ENCODE measurements at regions not wholly inside any gene's neighbourhood (a gene's known extent, or its start where the extent isn't known, plus 50 kb on each side); places are given as distances from the start of the nearest gene placed in this dataset.
"Not testable (repeated sequence)": the region's sequence is repeated elsewhere in the genome, so short reads cannot be mapped to it uniquely, and the experiment has no call there.

GRCh38 chr6:21769968-21770367, 176.4 kb downstream of the SOX4 start:
- H3K4me3 ChIP-seq (ENCODE audit: low read depth, low read length), result no peak overlapping the region

- no peak overlapping the region for H3K4me3 ChIP-seq (ENCODE audit: low read depth, low read length)
These were observed 178.2 kb downstream of the SOX4 start for GRCh38 chr6:21771626-21772320.

DNA sequence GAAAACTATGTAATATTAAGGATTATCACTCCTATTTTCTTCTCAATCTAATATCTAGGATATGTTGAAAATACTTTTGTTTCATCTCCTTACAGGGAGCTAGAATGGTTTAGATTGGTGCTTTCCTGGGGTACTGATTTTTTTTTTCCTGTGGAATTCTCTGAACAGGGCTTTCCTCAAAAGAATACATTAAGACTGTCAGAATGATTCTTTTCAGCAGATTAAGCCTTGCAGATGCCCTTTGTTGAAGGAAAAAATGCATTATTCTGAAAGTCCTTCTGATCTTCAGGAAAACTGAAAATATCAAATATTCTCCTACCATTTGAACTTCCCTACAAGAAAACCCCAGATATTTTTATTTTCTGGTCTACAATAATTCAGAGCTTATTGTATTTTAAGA, 178.9 kb downstream of the SOX4 start:
- H3K4me3 ChIP-seq (ENCODE audit: low read depth, low read length), result no peak overlapping the region

GRCh38 chr6:21772884-21773575, 179.5 kb downstream of the SOX4 start:
- no peak overlapping the region for H3K4me3 ChIP-seq (ENCODE audit: low read depth, low read length)

GRCh38 chr6:21773576-21773968, 180.0 kb downstream of the SOX4 start:
- no peak overlapping the region for H3K4me3 ChIP-seq (ENCODE audit: low read depth, low read length)

DNA sequence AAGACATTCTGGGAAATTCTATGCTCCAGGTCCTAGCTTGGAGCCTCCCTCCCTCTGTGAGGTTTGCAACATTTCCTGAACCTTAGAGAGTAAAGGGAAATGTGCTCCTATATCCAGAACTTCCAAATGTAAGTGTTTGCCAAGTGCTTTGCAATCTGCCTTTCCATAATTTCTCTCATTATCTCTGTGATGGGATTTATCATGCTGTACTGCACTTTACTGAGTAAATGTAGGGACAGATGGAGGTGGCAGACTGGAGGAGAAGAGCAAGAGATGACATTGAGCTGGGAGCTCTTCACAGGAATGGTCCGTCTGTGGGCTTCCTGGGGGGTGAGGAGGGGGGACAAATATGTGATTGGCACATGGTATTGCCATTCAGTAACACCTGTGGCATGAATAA, 184.3 kb downstream of the SOX4 start:
- H3K4me3 ChIP-seq (ENCODE audit: low read depth, low read length), result no peak overlapping the region

- H3K4me3 ChIP-seq (ENCODE audit: low read depth, low read length), result no peak overlapping the region
These were observed 186.6 kb downstream of the SOX4 start for GRCh38 chr6:21780141-21780540.

DNA sequence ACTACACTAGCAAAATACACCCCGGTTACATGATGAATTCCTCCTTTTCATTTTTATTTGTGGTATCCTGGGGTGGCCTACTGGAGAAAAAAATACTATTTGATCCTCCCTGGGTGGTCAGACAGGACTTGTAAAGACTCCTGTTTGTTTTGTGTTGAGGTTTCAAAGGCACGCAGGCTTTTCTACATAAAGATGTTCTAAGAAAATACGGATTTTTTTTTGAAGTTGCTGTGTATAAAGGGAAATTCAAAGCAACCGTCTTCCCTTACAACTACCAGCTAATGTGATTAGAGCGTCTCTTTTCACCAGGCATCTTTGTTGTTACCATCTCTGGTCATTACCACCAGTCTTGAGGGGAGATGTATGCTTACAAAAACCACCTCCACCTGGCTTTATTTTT, 187.1 kb downstream of the SOX4 start:
- no peak overlapping the region for H3K4me3 ChIP-seq (ENCODE audit: low read depth, low read length)

DNA sequence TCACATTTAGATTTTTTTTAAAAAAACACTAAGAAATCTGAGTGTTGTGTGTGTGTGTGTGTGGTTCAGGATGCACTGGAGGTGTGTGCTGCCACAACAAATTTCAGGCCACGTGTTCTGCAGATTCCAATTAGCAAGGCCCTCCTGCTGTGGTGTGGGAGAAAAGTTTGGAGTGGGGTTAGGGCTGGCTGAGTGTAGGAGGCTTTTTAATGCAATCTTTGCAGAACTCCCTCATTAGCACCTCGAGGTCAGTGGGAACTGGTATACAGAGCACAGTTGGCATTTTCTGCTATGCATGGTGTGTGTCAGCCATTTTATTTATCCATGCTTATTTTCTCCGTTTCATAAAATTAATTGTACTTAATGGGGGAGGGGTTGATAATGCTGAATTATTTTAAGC, 187.6 kb downstream of the SOX4 start:
- no peak overlapping the region for H3K4me3 ChIP-seq (ENCODE audit: low read depth, low read length)

GRCh38 chr6:21785164-21785563, 191.6 kb downstream of the SOX4 start:
- H3K4me3 ChIP-seq (ENCODE audit: low read depth, low read length), result no peak overlapping the region

- H3K4me3 ChIP-seq (ENCODE audit: low read depth, low read length), result no peak overlapping the region
These were observed 197.5 kb downstream of the SOX4 start for GRCh38 chr6:21791056-21791455.

DNA sequence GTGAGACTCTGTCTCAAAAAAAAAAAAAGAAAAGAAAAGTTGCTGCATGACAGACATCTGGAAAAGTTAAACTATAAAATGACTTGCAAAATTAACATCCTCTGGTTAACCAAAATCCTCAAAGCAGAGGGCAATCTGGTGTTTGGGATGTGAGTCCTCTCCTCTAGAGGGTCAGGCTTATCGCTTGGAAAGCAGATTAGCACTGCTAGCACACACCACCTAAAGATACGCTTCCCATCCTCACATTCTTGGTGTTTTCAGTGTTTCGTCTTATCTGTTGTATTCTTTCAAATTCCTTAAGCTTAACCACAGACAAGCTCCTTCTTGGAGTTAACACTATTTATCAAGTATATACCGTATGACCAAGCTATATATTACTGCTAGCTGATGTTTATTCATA, 198.0 kb downstream of the SOX4 start:
- no peak overlapping the region for H3K4me3 ChIP-seq (ENCODE audit: low read depth, low read length)

GRCh38 chr6:21792177-21792576, 198.6 kb downstream of the SOX4 start:
- no peak overlapping the region for H3K4me3 ChIP-seq (ENCODE audit: low read depth, low read length)

- H3K4me3 ChIP-seq (ENCODE audit: low read depth, low read length), result not testable (repeated sequence)
These were observed 203.4 kb downstream of the SOX4 start for GRCh38 chr6:21796979-21797378.

DNA sequence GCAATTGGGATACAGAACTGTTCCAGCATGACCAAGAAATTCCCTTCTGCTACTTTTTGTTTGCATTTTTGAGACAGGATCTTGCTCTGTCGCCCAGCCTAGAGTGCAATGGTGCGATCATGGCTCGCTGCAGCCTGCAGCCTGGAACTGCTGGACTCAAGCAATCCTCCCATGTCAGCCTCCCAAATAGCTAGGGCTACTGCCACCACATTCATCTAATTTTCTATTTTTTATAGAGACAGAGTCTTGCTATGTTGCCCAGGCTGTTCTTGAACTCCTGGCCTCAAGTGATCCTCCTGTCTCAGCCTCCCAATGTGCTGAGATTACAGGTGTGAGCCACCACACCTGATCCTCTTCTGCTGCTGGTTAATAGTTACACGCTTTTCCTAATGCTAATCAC, 204.9 kb downstream of the SOX4 start:
- no peak overlapping the region for H3K4me3 ChIP-seq (ENCODE audit: low read depth, low read length)

GRCh38 chr6:21800330-21800729, 206.8 kb downstream of the SOX4 start:
- no peak overlapping the region for H3K4me3 ChIP-seq (ENCODE audit: low read depth, low read length)

- H3K4me3 ChIP-seq (ENCODE audit: low read depth, low read length), result no peak overlapping the region
These were observed 207.4 kb downstream of the SOX4 start for GRCh38 chr6:21800948-21801438.

DNA sequence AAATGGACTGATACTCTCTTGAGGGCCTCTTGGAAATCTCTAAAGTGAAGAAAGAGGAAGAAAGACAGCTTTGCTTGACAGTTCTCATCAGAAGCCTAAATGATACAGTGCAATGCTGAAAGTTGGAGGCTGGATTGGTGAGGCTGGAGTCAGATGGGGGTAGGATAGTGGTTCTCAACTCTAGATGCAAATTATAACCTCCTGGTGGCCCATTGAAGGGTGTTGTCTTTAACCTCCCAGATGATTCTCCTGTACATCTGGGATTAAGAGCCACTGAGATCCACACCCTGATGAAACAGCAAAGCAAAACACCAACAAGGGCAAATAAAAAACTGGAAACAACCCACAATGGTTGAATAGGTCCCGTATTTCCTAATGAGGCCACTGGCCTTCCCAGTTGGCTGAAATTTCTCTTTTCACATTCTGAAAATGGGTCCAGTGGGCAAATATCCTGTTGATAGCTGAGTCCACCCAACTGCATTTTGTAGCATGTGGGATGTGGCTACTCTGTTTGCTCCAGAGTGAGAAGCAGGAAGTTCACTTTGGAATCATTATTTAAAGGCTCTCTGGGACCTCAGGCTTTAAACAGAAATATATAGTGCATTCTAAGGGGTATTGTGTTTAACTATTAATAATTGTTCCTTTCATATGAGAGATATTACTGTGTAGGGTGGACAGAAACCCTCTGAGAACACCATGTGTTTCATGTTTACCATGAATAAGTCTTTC, 208.1 kb downstream of the SOX4 start:
- H3K4me3 ChIP-seq (ENCODE audit: low read depth, low read length), result no peak overlapping the region

GRCh38 chr6:21802175-21802822, 208.7 kb downstream of the SOX4 start:
- no peak overlapping the region for H3K4me3 ChIP-seq (ENCODE audit: low read depth, low read length)

DNA sequence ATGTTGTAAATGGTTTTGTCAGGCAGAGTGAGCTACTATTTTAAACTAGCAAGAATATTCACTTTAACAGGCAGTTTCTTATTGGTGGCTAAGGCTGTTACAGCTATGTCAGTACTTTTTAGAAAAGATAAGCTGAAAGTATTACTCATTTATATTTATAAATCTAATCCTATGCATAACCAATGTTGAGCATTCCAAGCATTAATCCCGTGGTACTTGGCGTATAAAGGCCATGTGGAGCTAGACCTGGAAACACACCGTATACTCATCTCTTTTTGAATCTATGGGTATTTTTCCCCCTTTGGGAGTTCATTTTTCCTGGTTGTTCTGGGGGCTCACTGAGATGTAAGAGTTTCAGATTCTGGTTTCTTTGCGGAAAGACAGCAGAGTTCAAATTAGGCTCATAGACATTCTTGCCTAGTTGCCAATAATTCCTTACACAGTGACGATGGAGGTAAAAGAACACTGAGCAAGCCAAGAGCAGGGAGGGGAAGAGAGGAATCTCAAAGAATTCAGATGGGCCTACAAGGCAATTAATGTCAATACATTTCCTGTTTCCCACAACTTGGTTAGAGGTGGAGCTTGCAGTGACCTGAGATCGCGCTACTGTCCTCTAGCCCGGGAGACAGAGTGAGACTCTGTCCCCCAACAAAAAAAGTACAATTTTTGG, 211.5 kb downstream of the SOX4 start:
- H3K4me3 ChIP-seq (ENCODE audit: low read depth, low read length), result no peak overlapping the region
